Stimulated activated CD4-positive, alpha-beta T cell treated with anti-CD3 and anti-CD28 coated beads, Interleukin-1b, Interleukin-23, amount 100 ng/mL, for 48 hours (primary cell): ENCODE measurements at regions not wholly inside any gene's neighbourhood (a gene's known extent, or its start where the extent isn't known, plus 50 kb on each side); places are given as distances from the start of the nearest gene placed in this dataset.

Source experiments
- DNase-seq: peaks from one replicate; pipeline ENCODE4 v3.0.0-alpha.2; 2020

- DNase-seq = no peak
These were observed 50.4 kb upstream of the SEPTIN5 start for GRCh38 chr22:19663821-19664355.

GRCh38 chr22:19664406-19664805 is 49.9 kb upstream of the SEPTIN5 start:
- no peak for DNase-seq
